ENCODE measurements at regions not wholly inside any gene's neighbourhood (a gene's known extent, or its start where the extent isn't known, plus 50 kb on each side); places are given as distances from the start of the nearest gene placed in this dataset.
"Not testable (repeated sequence)": the region's sequence is repeated elsewhere in the genome, so short reads cannot be mapped to it uniquely, and the experiment has no call there.

- H3K27me3 ChIP-seq, result no peaks in the 10 kb centered on the region
- no peak overlapping the region for H3K27ac ChIP-seq
- peaks cover 0 to 10% (median 3%) of the 10 kb centered on the region in 10 experiments; a peak in 12 of 20 replicates for H3K4me1 ChIP-seq
- H3K4me2 ChIP-seq, result no peak overlapping the region
- TF ChIP-seq Cebpa-rat (IDR thresholded peaks at IDR 0.05), result no peak
- H3K9me3 ChIP-seq (replicated peaks in 1 of 11), result peaks cover 0 to 4% (median 0%) of the 10 kb centered on the region in 11 experiments; a peak in 1 of 22 replicates
- no peaks in the 10 kb centered on the region for H4K20me1 ChIP-seq
- no peaks in the 10 kb centered on the region for H3K36me3 ChIP-seq
- no peak overlapping the region for H3K4me3 ChIP-seq
- H3K9ac ChIP-seq, result no peak overlapping the region
These were observed 151.9 kb downstream of the RND3 start for GRCh38 chr2:150335596-150335995.

DNA sequence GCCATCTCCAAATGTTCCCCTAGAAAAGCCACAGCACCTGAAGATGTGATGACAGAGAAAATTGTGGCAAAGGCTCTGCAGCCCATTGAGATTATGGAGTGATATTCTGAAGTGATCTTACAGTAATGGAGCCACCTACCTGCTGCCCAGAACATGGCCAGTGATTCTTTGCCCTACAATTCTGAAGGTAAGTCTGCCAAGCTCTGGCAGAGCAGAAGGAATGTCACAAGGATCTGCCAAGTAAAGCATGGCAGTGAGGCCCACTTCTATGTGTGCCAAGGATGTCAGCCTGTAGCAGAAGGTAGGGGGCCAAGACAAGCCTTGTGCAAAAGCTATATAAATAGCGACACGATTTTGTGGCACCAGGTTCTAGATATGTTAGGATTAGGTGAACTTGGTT, 155.1 kb downstream of the RND3 start:
- Histone ChIP-seq H3K9me3 (replicated peaks in 1 of 11) (no peaks in the 10 kb centered on the region; a peak in 1 of 22 replicates), H3K27me3 (no peaks in the 10 kb centered on the region), H3K9ac (no peak overlapping the region)

DNA sequence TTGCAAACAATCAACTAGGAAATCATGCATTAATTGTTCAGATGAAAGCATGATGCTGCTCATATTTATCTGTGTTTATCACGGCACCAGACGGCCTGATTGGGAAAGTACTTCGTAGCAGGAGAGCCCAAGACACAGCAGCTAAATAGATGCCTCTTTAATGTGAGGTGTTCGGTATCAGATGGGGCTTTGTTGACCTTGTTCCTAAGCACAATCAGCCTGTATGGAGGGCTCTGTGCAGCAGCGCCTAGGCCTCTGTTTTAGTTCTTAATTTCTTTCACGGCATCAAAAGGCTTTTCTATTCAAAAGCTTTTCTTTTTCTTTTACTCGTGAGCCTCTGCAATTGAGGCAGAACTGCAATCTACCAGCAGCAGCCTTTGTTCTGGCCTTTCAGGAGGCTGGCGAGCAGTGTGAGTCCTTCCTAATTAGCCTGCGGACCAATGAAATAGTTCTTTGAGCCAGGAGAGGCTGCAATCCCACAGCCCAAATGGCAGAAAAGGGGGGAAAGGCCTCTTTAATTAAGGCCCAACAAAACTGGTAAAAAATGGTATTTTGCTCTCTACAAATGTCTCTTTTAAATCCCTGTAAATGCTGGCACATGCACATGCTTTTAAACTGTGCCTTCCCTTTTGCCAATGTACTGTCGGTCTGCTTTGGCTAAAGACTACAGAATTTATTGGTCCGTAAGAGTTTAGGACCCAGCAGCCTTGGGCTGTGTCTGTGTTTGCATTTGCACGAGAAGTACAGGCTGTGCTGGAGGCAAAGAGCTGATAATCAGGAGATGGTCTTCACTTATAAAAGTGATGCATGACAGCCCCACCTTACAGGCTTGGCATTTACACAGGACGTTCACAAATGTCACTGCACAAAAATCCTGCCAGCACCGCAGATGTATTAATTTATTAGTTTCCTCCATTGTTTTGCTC, 159.6 kb downstream of the RND3 start:
- Histone ChIP-seq H3K36me3 (no peaks in the 10 kb centered on the region), H3K4me1 (no peaks in the 10 kb centered on the region), H3K27ac (no peak overlapping the region), H3K4me2 (no peak overlapping the region), H3K4me3 (no peak overlapping the region), H3K9me3 (replicated peaks in 1 of 11) (no peaks in the 10 kb centered on the region; a peak in 1 of 22 replicates), H3K27me3 (no peaks in the 10 kb centered on the region), H3K9ac (no peak overlapping the region), H4K20me1 (no peaks in the 10 kb centered on the region)
- TF ChIP-seq Cebpa-rat (IDR thresholded peaks at IDR 0.05), result no peak

More for the DNA sequence above, 155.1 kb downstream of the RND3 start:
- Histone ChIP-seq H3K27ac (no peak overlapping the region), H3K4me3 (no peak overlapping the region), H4K20me1 (no peaks in the 10 kb centered on the region), H3K36me3 (no peaks in the 10 kb centered on the region), H3K4me1 (no peaks in the 10 kb centered on the region), H3K4me2 (no peak overlapping the region)
- TF ChIP-seq Cebpa-rat (IDR thresholded peaks at IDR 0.05), result no peak

- Histone ChIP-seq H3K4me3 (no peak overlapping the region), H3K27me3 (no peaks in the 10 kb centered on the region), H3K4me2 (no peak overlapping the region), H3K9ac (no peak overlapping the region), H4K20me1 (no peaks in the 10 kb centered on the region), H3K4me1 (no peaks in the 10 kb centered on the region), H3K9me3 (replicated peaks in 1 of 11) (no peaks in the 10 kb centered on the region; a peak in 1 of 22 replicates), H3K27ac (no peak overlapping the region), H3K36me3 (no peaks in the 10 kb centered on the region)
- TF ChIP-seq Cebpa-rat (IDR thresholded peaks at IDR 0.05), result no peak
These were observed 161.7 kb downstream of the RND3 start for GRCh38 chr2:150325656-150326314.

GRCh38 chr2:150323071-150323470, 164.4 kb downstream of the RND3 start:
- not testable (repeated sequence) for H3K4me3 ChIP-seq; H3K9me3 ChIP-seq (replicated peaks in 1 of 11); H4K20me1 ChIP-seq; H3K36me3 ChIP-seq; H3K9ac ChIP-seq; H3K27ac ChIP-seq; H3K4me1 ChIP-seq; H3K27me3 ChIP-seq; H3K4me2 ChIP-seq

- Histone ChIP-seq H3K9ac (no peak overlapping the region), H3K4me2 (no peak overlapping the region), H3K4me3 (no peak overlapping the region), H3K36me3 (no peaks in the 10 kb centered on the region), H3K27me3 (no peaks in the 10 kb centered on the region), H3K9me3 (replicated peaks in 1 of 11) (peaks cover 6 to 10% (median 9%) of the 10 kb centered on the region in 11 experiments; a peak in 20 of 22 replicates), H4K20me1 (no peaks in the 10 kb centered on the region), H3K27ac (no peak overlapping the region), H3K4me1 (no peaks in the 10 kb centered on the region)
- TF ChIP-seq Cebpa-rat (IDR thresholded peaks at IDR 0.05), result no peak
These were observed 166.9 kb downstream of the RND3 start for GRCh38 chr2:150320608-150321007.

DNA sequence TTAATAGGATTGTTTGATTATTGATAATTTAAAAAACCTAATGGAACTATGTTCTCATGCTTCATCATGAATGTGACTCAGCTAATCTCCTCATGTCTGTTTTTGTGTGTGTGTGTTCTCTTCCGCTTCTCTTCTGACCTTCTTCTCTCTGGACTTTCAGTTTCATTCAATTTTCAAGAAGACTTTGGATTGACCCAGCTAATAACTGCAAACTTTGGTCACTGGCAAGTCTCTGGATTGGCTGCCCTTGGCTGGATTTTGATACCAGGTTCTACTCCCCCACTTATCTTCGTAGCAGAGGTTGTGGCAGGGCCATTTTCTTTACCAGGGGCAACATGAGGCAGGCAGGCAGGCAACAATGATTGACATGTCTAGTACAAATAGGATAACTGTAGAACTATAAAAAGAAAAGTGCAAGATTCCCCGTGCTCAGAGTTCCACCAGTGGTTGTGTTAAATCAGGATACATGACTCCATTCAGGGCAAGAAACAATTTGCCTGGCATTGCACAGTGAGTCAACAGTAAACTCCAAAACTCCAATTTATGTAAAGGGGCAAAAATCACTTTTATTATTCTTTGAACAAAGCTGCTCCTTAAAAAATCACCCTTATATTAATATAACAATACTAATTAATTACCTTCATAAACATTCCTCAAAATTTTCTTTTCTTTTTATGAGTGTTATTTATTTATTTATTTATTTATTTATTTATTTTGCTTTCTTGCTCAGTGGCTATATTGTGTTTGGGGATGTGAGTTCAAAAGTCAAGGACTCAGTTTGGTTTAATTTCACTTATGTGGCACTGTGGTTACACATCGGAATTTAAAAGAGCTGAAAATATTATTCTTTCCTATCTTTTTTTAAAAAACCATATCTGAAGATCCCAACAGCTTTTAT, 167.6 kb downstream of the RND3 start:
- H3K9ac ChIP-seq, result no peak overlapping the region
- no peak for TF ChIP-seq Cebpa-rat (IDR thresholded peaks at IDR 0.05)
- no peaks in the 10 kb centered on the region for H3K27me3 ChIP-seq
- peaks cover 10 to 17% (median 16%) of the 10 kb centered on the region in 11 experiments; a peak in 20 of 22 replicates for H3K9me3 ChIP-seq (replicated peaks in 1 of 11)
- H4K20me1 ChIP-seq, result no peaks in the 10 kb centered on the region
- no peaks in the 10 kb centered on the region for H3K4me1 ChIP-seq
- H3K4me3 ChIP-seq, result no peak overlapping the region
- H3K27ac ChIP-seq, result no peak overlapping the region
- H3K36me3 ChIP-seq, result no peaks in the 10 kb centered on the region
- no peak overlapping the region for H3K4me2 ChIP-seq

DNA sequence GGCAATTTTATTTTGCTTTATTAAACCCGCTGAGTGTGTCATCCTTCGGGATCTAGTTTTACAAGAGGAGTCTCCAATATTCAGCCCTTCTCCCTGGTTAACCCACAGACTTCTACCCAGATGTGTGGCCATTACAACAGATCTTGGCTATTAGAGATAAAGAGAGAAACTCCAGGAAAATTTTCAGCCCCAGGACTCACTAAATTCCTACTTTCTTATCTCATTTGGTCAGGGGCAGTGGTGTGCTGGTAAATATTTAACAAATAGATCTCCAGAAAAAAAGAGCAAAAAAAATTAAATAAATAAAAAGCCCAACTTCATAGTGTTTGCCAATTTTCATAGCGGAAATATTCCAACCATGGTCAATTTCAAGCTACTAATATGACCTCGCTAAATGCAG, 168.4 kb downstream of the RND3 start:
- H3K9me3 ChIP-seq (replicated peaks in 1 of 11), result peaks cover 10 to 20% (median 16%) of the 10 kb centered on the region in 11 experiments; a peak in 20 of 22 replicates

GRCh38 chr2:150312271-150312670, 175.2 kb downstream of the RND3 start:
- Histone ChIP-seq H3K9me3 (replicated peaks in 1 of 11) (peaks cover 16 to 41% (median 23%) of the 10 kb centered on the region in 11 experiments; a peak in 21 of 22 replicates), H3K4me2 (no peak overlapping the region)

More for the DNA sequence above, 168.4 kb downstream of the RND3 start:
- no peaks in the 10 kb centered on the region for H3K36me3 ChIP-seq
- no peak for TF ChIP-seq Cebpa-rat (IDR thresholded peaks at IDR 0.05)
- H3K27me3 ChIP-seq, result no peaks in the 10 kb centered on the region
- H3K4me3 ChIP-seq, result no peak overlapping the region
- no peak overlapping the region for H3K4me2 ChIP-seq
- H4K20me1 ChIP-seq, result no peaks in the 10 kb centered on the region
- no peaks in the 10 kb centered on the region for H3K4me1 ChIP-seq
- no peak overlapping the region for H3K27ac ChIP-seq
- no peak overlapping the region for H3K9ac ChIP-seq

More at GRCh38 chr2:150312271-150312670, 175.2 kb downstream of the RND3 start:
- TF ChIP-seq Cebpa-rat (IDR thresholded peaks at IDR 0.05), result no peak
- no peaks in the 10 kb centered on the region for H3K36me3 ChIP-seq
- H3K4me3 ChIP-seq, result no peak overlapping the region
- H3K27me3 ChIP-seq, result no peaks in the 10 kb centered on the region
- H3K27ac ChIP-seq, result no peak overlapping the region
- H3K9ac ChIP-seq, result no peak overlapping the region
- H4K20me1 ChIP-seq, result no peaks in the 10 kb centered on the region
- H3K4me1 ChIP-seq, result no peaks in the 10 kb centered on the region
